Hematopoietic multipotent progenitor cell treated with erythropoietin and hydrocortisone succinate and interleukin-3 and kit ligand, for 15 days (in vitro differentiated cells): ENCODE measurements at regions not wholly inside any gene's neighbourhood (a gene's known extent, or its start where the extent isn't known, plus 50 kb on each side); places are given as distances from the start of the nearest gene placed in this dataset.
"Not testable (repeated sequence)": the region's sequence is repeated elsewhere in the genome, so short reads cannot be mapped to it uniquely, and the experiment has no call there.

Experiments used
- DNase-seq: peaks from one replicate; pipeline ENCODE4 v3.0.0-alpha.2; 2015; ENCODE audit warnings: low spot score

DNA sequence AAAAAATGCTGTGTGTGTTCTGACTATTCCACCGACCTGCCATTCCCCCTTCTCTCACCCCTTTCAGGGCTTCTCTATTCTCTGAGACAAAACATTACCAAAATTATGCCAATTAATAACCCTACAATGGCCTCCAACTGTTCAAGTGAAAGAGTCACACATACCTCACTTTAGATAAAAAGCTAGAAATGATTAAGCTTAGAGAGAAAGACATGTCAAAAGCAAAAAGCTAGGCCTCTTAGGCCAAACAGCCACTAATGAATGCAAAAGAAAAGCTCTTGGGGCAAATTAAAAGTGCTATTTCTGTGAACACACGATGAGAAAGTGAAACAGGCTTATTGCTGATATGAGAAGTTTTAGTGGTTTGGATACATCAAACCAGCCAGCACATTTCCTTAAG is 279.6 kb upstream of the GRAMD2B start:
- no peak for DNase-seq

GRCh38 chr5:126150319-126150718 is 272.9 kb upstream of the GRAMD2B start:
- not testable (repeated sequence) for DNase-seq

DNA sequence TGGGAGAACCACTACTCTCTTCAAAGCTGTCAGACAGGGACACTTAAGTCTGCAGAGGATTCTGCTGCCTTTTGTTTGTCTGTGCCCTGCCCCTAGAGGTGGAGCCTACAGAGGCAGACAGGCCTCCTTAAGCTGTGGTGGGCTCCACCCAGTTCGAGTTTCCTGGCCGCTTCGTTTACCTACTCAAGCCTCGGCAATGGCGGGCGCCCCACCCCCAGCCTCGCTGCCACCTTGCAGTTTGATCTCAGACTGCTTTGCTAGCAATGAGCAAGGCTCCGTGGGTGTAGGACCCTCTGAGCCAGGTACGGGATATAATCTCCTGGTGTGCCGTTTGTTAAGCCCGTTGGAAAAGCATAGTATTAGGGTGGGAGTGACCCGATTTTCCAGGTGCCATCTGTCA is 267.9 kb upstream of the GRAMD2B start:
- DNase-seq, result not testable (repeated sequence)

DNA sequence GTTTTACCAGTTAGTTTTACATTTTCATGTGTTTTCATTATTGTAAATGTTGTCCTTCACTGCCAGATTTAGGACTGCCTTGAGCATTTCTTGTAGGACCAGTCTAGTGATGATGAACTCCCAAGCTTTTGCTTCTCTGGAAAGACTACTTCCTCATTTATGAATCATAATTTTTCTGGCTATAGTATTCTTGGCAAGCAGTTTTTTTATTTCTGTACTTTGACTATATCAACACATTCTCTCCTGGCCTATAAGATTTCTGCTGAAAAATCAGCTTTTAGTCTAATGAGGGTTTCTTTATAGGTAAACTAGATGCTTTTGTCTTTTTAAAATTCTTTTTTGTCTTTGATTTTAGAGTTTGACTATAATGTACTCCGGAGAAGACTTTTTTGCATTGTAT is 256.8 kb upstream of the GRAMD2B start:
- DNase-seq, result no peak

DNA sequence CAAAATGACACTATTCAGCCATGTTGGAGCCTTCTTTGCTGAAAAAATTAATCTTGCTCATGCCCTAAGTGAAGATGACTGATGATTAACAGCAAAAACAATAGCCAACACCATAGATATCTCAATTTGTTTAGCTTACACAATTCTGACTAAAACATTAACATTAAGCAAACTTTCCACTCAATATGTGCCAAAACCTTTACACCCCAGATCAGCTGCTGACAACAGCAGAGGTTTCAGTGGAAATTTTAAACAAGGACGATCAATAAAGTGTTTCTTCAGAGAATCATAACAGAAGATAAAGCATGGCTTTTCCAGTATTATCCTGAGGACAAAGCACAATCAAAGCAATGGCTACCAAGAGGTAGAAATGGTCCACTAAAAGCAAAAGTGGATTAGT is 254.4 kb upstream of the GRAMD2B start:
- no peak for DNase-seq

- DNase-seq, result no peak
Observed at GRCh38 chr5:126171916-126172315, 251.3 kb upstream of the GRAMD2B start.

GRCh38 chr5:126172812-126173211 is 250.4 kb upstream of the GRAMD2B start:
- DNase-seq, result no peak

- no peak for DNase-seq
Observed at GRCh38 chr5:126178521-126178920, 244.7 kb upstream of the GRAMD2B start.

DNA sequence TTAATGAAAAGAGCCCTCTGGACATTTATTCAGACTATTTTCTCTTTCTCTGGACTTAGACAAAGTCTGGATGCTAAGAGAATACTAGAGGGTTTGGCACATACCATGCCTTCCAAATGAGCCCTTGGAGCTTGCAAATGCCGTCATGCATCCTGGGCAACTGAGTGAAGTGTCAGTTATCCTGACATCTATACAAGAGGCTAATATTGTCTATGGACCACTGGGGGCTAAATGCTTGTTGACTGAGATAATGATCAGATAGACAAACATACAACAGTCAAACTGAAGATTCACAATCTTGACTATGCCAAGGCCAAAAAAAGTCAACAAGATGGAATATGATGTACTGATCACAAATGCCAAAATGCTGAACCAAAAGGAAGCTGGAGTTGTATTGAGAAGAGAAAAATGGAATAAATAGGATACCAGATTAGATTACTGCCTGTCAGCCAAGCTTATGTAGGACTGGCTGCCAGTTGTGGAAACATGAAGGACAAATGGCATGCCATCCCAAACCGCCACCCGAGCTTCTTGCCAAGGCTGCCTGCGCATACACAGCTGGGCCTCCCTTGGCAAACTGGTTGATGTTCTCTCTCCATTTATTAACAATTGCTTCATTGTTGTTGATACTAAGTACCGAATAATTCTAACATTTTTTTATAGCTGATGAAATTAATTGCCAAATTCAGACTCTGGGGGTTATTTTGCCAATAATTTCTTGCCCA is 240.1 kb upstream of the GRAMD2B start:
- no peak for DNase-seq

GRCh38 chr5:126184474-126184873 is 238.7 kb upstream of the GRAMD2B start:
- DNase-seq, result no peak

DNA sequence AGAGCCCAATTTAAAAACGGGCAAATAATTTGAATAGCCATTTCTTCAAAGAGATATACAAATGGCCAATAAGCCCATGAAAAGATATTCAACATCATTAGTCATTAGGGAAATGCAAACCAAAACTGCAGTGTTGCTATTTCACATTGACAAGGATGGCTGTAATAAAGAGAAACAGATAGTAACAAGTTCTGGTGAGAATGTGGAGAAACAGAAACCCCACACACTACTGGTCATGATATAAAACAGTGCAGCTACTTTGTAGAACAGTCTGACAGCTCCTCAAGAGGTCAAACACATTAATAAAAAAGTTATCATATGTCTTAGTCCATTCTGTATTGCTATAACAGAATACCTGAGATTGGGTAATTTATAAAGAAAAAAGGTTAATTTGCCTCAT is 237.0 kb upstream of the GRAMD2B start:
- DNase-seq, result no peak

DNA sequence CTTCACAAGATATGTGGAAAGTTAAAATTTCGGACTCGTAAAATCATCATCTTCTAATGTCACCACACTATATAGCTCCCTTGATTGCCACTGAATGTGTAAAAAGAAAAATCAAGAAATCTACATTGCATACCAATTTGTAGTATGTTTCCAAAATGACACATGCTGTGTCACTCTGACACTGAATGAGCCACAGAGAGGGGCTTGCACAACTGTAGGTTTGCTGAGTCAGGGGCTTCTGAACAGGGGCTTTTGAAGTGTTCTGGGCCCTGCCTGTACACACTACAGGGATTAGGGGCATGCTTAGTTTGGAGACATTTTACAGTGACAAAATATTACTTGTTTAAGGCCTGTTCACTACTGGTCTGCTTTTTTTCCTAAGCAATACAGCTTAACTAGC is 234.4 kb upstream of the GRAMD2B start:
- no peak for DNase-seq

GRCh38 chr5:126189231-126189630 is 234.0 kb upstream of the GRAMD2B start:
- DNase-seq, result no peak

GRCh38 chr5:126189862-126190261 is 233.3 kb upstream of the GRAMD2B start:
- DNase-seq, result no peak

DNA sequence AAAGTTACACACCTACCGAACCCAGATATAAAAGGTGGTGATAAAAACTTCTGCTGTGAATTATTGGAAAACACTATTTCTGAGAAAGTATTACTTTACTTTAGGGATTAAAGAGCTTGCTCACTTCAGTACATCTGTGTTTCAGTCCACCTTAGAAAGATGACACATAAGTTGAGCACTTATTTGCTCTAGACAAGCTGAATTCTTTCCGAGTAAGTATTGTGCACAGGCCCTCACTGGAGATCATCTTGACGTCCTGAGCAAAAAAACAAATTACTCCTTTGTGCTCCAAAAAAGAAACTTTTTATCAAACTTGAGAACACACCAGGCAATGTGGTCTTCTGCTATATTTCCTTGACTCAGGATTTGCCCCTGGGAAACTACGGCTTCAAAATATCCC is 231.0 kb upstream of the GRAMD2B start:
- DNase-seq, result no peak

DNA sequence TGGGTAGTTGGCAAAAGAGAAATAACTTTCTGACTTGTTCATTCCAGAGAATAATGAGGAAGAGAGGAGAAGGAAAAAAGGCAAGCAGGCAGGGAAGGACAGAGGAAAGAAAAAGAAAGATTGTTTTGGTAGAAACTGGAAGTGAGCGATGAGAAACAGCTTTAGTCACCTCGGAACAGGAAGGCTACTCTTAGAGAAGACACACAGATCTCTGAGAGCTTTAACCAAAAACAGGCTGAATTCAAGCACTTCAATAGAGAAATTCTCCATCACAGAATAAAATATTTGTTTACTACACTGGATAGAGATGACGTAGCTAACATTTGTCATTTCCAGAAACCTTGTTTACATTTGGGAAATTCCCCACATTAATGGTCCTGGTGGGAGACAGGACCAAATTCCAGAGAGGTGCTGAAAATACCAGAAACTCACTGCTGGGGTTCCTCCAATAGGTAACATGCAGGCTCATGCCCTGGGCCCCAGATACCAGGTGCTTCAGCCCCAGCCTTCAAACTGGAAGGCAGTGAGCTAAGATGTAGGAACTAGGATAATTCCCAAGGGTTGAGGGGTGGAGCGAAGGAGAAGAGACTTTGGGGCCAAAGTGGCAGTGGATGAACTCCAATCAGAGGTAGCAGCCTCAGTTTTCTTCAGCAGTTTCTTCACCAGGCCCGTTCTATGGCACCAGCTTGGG is 227.7 kb upstream of the GRAMD2B start:
- no peak for DNase-seq

DNA sequence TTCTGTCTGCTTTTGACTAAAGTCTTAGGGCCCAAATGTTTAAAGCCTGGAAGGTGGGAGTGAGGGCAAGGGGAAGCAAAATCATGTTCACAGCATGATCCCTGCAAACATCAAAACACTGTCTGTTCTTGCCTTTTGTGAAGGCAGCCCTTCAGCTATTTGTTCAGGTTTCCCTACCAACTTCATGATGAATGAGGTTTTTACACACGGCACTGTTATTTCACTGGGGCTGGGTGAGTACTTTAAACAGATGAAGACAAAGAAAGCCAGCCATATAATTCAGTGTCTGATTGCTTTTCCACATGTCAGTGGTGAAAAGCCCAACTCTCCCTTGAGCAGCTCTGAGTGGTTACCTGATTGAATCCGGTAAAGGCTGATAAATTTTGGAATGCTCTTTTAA is 224.7 kb upstream of the GRAMD2B start:
- no peak for DNase-seq

- no peak for DNase-seq
Observed at GRCh38 chr5:126199467-126199866, 223.7 kb upstream of the GRAMD2B start.

DNA sequence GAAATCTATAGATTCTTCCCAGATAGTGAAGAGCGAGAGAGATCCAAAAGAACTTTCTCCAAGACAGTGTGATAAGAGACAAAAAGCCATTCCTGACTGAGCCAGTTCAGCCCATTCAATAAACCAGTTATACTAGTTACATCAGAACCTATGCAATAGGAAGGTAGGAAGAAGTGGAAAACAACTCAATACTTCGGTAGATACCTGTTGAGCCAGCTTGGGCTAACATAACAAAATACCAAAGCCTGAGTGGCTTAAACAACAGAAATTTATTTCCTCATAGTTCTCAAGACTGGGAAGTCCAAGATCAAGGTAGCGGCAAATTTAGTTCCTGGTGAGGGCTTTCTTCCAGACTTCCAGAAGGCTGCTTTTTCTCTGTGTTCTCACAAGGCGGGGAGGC is 214.5 kb upstream of the GRAMD2B start:
- no peak for DNase-seq

GRCh38 chr5:126210955-126211354 is 212.3 kb upstream of the GRAMD2B start:
- no peak for DNase-seq

DNA sequence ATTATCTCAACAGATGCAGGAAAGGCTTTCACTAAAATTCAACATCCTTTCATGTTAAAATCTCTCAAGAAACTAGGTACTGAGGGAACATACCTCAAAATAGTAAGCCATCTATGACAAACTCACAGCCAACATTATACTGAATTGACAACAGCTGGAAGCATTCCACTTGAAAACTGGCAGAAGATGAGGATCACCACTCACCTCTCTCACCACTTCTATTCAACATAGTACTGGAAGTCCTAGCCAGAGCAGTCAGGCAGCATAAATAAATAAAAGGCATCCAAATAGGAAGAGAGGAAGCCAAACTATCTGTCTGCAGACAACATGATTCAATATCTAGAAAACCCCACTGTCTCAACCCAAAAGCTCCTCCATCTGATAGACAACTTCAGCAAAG is 203.6 kb upstream of the GRAMD2B start:
- no peak for DNase-seq

DNA sequence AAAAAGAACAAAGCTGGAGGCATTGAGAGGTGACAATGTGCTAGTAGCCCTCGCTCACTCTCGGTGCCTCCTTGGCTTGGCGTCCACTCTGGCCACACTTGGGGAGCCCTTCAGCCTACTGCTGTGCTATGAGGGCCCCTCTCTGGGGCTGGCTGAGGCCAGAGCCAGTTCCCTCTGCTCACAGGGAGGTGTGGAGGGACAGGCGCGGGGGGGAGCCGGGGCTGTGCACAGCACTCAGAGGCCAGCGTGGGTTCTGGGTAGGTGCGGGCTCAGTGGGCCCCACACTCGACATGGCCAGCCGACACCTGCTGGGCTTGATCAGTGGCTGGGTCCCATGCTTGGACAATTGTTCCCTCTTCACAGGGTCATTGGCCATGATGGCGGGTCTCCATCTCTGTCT is 202.5 kb upstream of the GRAMD2B start:
- DNase-seq, result no peak

DNA sequence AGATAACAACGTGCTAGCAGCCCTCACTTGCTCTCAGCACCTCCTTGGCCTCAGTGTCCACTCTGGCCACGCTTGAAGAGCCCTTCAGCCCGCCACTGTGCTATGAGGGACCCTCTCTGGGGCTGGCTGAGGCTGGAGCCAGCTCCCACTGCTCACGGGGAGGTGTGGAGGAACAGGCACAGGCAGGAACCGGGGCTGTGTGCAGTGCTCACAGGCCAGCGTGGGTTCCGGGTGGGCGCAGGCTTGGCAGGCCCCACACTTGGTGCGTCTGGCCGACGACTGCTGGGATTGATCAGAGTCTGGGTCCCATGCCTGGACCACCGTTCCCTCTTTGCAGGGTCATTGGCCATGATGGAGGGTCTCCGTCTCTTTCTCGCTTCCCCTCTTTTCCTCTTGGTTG is 194.3 kb upstream of the GRAMD2B start:
- DNase-seq, result no peak

- DNase-seq, result no peak
Observed at GRCh38 chr5:126233256-126233655, 190.0 kb upstream of the GRAMD2B start.
